Activated naive CD8-positive, alpha-beta T cell treated with anti-CD3 and anti-CD28 coated beads for 36 hours (primary cell): ENCODE measurements at regions not wholly inside any gene's neighbourhood (a gene's known extent, or its start where the extent isn't known, plus 50 kb on each side); places are given as distances from the start of the nearest gene placed in this dataset.

ENCODE experiments used
- DNase-seq: peaks from one replicate; pipeline ENCODE4 v3.0.0; 2021
- H3K27ac Mint-ChIP-seq: one replicate; pipeline ENCODE4 v1.8.0; 2022; ENCODE audit warnings: mild to moderate bottlenecking, moderate library complexity, mixed read lengths
- H3K27me3 Mint-ChIP-seq: one replicate; pipeline ENCODE4 v1.8.0; 2022; ENCODE audit warnings: mild to moderate bottlenecking, mixed read lengths
- H3K36me3 Mint-ChIP-seq: one replicate; pipeline ENCODE4 v1.8.0; 2021; ENCODE audit warnings: mild to moderate bottlenecking, mixed read lengths
- H3K4me1 Mint-ChIP-seq: one replicate; pipeline ENCODE4 v1.8.0; 2021; ENCODE audit warnings: mixed read lengths
- H3K4me3 Mint-ChIP-seq: one replicate; pipeline ENCODE4 v1.8.0; 2022; ENCODE audit warnings: mild to moderate bottlenecking, moderate library complexity, mixed read lengths
- H3K9me3 Mint-ChIP-seq: one replicate; pipeline ENCODE4 v1.8.0; 2022; ENCODE audit warnings: mixed read lengths

GRCh38 chr2:108119492-108119891, 120.3 kb upstream of the SULT1C3 start:
- Mint-ChIP-seq H3K4me1 (no peaks in the 10 kb centered on the region), H3K36me3 (no peaks in the 10 kb centered on the region), H3K4me3 (no peak overlapping the region), H3K27ac (no peak overlapping the region), H3K27me3 (peaks cover 12% of the 10 kb centered on the region), H3K9me3 (peaks cover 1% of the 10 kb centered on the region)
- DNase-seq: no peak

- Mint-ChIP-seq H3K36me3 (no peaks in the 10 kb centered on the region), H3K9me3 (no peaks in the 10 kb centered on the region), H3K4me3 (no peak overlapping the region), H3K27ac (no peak overlapping the region), H3K4me1 (no peaks in the 10 kb centered on the region), H3K27me3 (peaks cover 5% of the 10 kb centered on the region)
- DNase-seq: no peak
Observed at GRCh38 chr2:108124736-108125495, 114.9 kb upstream of the SULT1C3 start.

GRCh38 chr2:108125581-108125980, 114.2 kb upstream of the SULT1C3 start:
- H3K4me1 Mint-ChIP-seq: no peaks in the 10 kb centered on the region
- no peak for DNase-seq
- H3K36me3 Mint-ChIP-seq: no peaks in the 10 kb centered on the region
- H3K4me3 Mint-ChIP-seq: no peak overlapping the region
- H3K9me3 Mint-ChIP-seq: no peaks in the 10 kb centered on the region
- no peaks in the 10 kb centered on the region for H3K27me3 Mint-ChIP-seq
- H3K27ac Mint-ChIP-seq: no peak overlapping the region

- H3K27me3 Mint-ChIP-seq: no peaks in the 10 kb centered on the region
- H3K4me1 Mint-ChIP-seq: no peaks in the 10 kb centered on the region
- H3K36me3 Mint-ChIP-seq: no peaks in the 10 kb centered on the region
- no peak overlapping the region for H3K27ac Mint-ChIP-seq
- no peaks in the 10 kb centered on the region for H3K9me3 Mint-ChIP-seq
- no peak overlapping the region for H3K4me3 Mint-ChIP-seq
- no peak for DNase-seq
Observed at GRCh38 chr2:108128249-108128648, 111.5 kb upstream of the SULT1C3 start.

- DNase-seq: no peak
- no peak overlapping the region for H3K27ac Mint-ChIP-seq
- H3K4me1 Mint-ChIP-seq: no peaks in the 10 kb centered on the region
- H3K9me3 Mint-ChIP-seq: no peaks in the 10 kb centered on the region
- H3K4me3 Mint-ChIP-seq: no peak overlapping the region
- no peaks in the 10 kb centered on the region for H3K36me3 Mint-ChIP-seq
- no peaks in the 10 kb centered on the region for H3K27me3 Mint-ChIP-seq
Observed at GRCh38 chr2:108129636-108130035, 110.1 kb upstream of the SULT1C3 start.

- Mint-ChIP-seq H3K27ac (no peak overlapping the region), H3K27me3 (no peaks in the 10 kb centered on the region), H3K4me1 (no peaks in the 10 kb centered on the region), H3K36me3 (no peaks in the 10 kb centered on the region), H3K4me3 (no peak overlapping the region), H3K9me3 (no peaks in the 10 kb centered on the region)
- no peak for DNase-seq
Observed at GRCh38 chr2:108133457-108133856, 106.3 kb upstream of the SULT1C3 start.

GRCh38 chr2:108139521-108139920, 100.2 kb upstream of the SULT1C3 start:
- H3K27ac Mint-ChIP-seq: no peak overlapping the region
- no peak for DNase-seq
- H3K27me3 Mint-ChIP-seq: no peaks in the 10 kb centered on the region
- H3K4me3 Mint-ChIP-seq: no peak overlapping the region
- no peaks in the 10 kb centered on the region for H3K9me3 Mint-ChIP-seq
- no peaks in the 10 kb centered on the region for H3K4me1 Mint-ChIP-seq
- no peaks in the 10 kb centered on the region for H3K36me3 Mint-ChIP-seq

- Mint-ChIP-seq H3K27ac (no peak overlapping the region), H3K4me3 (no peak overlapping the region), H3K4me1 (no peaks in the 10 kb centered on the region), H3K36me3 (no peaks in the 10 kb centered on the region), H3K27me3 (no peaks in the 10 kb centered on the region), H3K9me3 (no peaks in the 10 kb centered on the region)
- DNase-seq: no peak
Observed at GRCh38 chr2:108145557-108146326, 94.0 kb upstream of the SULT1C3 start.

- H3K27me3 Mint-ChIP-seq: peaks cover 4% of the 10 kb centered on the region
- H3K4me1 Mint-ChIP-seq: no peaks in the 10 kb centered on the region
- no peak overlapping the region for H3K27ac Mint-ChIP-seq
- DNase-seq: no peak
- no peaks in the 10 kb centered on the region for H3K36me3 Mint-ChIP-seq
- H3K4me3 Mint-ChIP-seq: no peak overlapping the region
- H3K9me3 Mint-ChIP-seq: no peaks in the 10 kb centered on the region
Observed at GRCh38 chr2:108148555-108148954, 91.2 kb upstream of the SULT1C3 start.

GRCh38 chr2:108154366-108155061, 85.3 kb upstream of the SULT1C3 start:
- Mint-ChIP-seq H3K36me3 (no peaks in the 10 kb centered on the region), H3K9me3 (no peaks in the 10 kb centered on the region), H3K27ac (no peak overlapping the region), H3K27me3 (peaks cover 8% of the 10 kb centered on the region), H3K4me1 (no peaks in the 10 kb centered on the region), H3K4me3 (no peak overlapping the region)
- no peak for DNase-seq

- Mint-ChIP-seq H3K27ac (no peak overlapping the region), H3K4me1 (no peaks in the 10 kb centered on the region), H3K9me3 (no peaks in the 10 kb centered on the region), H3K36me3 (no peaks in the 10 kb centered on the region), H3K4me3 (no peak overlapping the region), H3K27me3 (peaks cover 10% of the 10 kb centered on the region)
- DNase-seq: no peak
Observed at GRCh38 chr2:108161298-108161697, 78.5 kb upstream of the SULT1C3 start.

GRCh38 chr2:108164318-108164717, 75.5 kb upstream of the SULT1C3 start:
- H3K4me3 Mint-ChIP-seq: no peak overlapping the region
- no peak for DNase-seq
- no peaks in the 10 kb centered on the region for H3K36me3 Mint-ChIP-seq
- no peak overlapping the region for H3K27ac Mint-ChIP-seq
- peaks cover 11% of the 10 kb centered on the region for H3K27me3 Mint-ChIP-seq
- H3K4me1 Mint-ChIP-seq: no peaks in the 10 kb centered on the region
- H3K9me3 Mint-ChIP-seq: no peaks in the 10 kb centered on the region

- H3K4me3 Mint-ChIP-seq: no peak overlapping the region
- no peaks in the 10 kb centered on the region for H3K4me1 Mint-ChIP-seq
- no peak for DNase-seq
- no peaks in the 10 kb centered on the region for H3K36me3 Mint-ChIP-seq
- H3K27me3 Mint-ChIP-seq: peaks cover 14% of the 10 kb centered on the region
- H3K27ac Mint-ChIP-seq: no peak overlapping the region
- no peaks in the 10 kb centered on the region for H3K9me3 Mint-ChIP-seq
Observed at GRCh38 chr2:108165729-108166128, 74.0 kb upstream of the SULT1C3 start.

- Mint-ChIP-seq H3K4me1 (no peaks in the 10 kb centered on the region), H3K9me3 (no peaks in the 10 kb centered on the region), H3K27me3 (peaks cover 18% of the 10 kb centered on the region), H3K27ac (no peak overlapping the region), H3K36me3 (no peaks in the 10 kb centered on the region), H3K4me3 (no peak overlapping the region)
- DNase-seq: no peak
Observed at GRCh38 chr2:108167699-108168098, 72.1 kb upstream of the SULT1C3 start.

- DNase-seq: no peak
- no peaks in the 10 kb centered on the region for H3K4me1 Mint-ChIP-seq
- H3K4me3 Mint-ChIP-seq: no peak overlapping the region
- no peaks in the 10 kb centered on the region for H3K36me3 Mint-ChIP-seq
- no peak overlapping the region for H3K27ac Mint-ChIP-seq
- peaks cover 17% of the 10 kb centered on the region for H3K27me3 Mint-ChIP-seq
- H3K9me3 Mint-ChIP-seq: no peaks in the 10 kb centered on the region
Observed at GRCh38 chr2:108169982-108170625, 69.7 kb upstream of the SULT1C3 start.
